HepG2 (cell line): ENCODE measurements at regions not wholly inside any gene's neighbourhood (a gene's known extent, or its start where the extent isn't known, plus 50 kb on each side); places are given as distances from the start of the nearest gene placed in this dataset.

Experiments
- ATAC-seq: fragments of 200-7000 bp; cut with Tn5 transposase; 3 replicates; pipeline ENCODE4 v1.9.1; 2020; ENCODE audit warnings: mild to moderate bottlenecking, moderate library complexity
- BruUV-seq: library from RNA; stranded (reverse); fragments of 400-500 nt; replicated peaks from 2 replicates; lab custom pipeline; 2021; lab: Mats Ljungman, UMichigan
- CTCF ChIA-PET: fragments of 300-600 bp; formaldehyde crosslinking; extraction: SDS; loops from one replicate; lab custom pipeline; 2021; ENCODE audit warnings: low total read pairs, inconsistent platforms, low intra/inter-chr PET ratio; lab: Yijun Ruan, JAX
- POLR2A ChIA-PET: fragments of 350-600 bp; sonication (Branson Sonifier 250); formaldehyde crosslinking; loops from one replicate; lab custom pipeline; 2020; ENCODE audit warnings: antibody characterized with exemption, inconsistent platforms; lab: Yijun Ruan, JAX
- DNase-seq: peaks from one replicate; pipeline ENCODE4 v3.0.0-alpha.2; 2015; ENCODE audit warnings: low spot score
- FAIRE-seq: peaks from 3 replicates; lab custom pipeline; 2011; peaks lifted over from hg19 to GRCh38; lab: Jason Lieb, UNC
- H2AFZ ChIP-seq: one replicate; pipeline ENCODE4 v1.6.1; 2011; ENCODE audit warnings: low read length, inconsistent platforms
- H3K27ac ChIP-seq: fragments of 300-600 bp; 3 replicates; pipeline ENCODE4 v1.8.0; 2011; ENCODE audit warnings: mixed run types, mild to moderate bottlenecking, mixed read lengths, low read length, inconsistent platforms; ENCODE audit not compliant: insufficient read depth; ENCODE audit errors: extremely low read length
- H3K27me3 ChIP-seq, 2 experiments: fragments of 200-600 bp in 1 of 2; 2 replicates in 1 of 2; 3 replicates in 1 of 2; pipeline versions ENCODE4 v1.6.0 to v1.8.0; 2011; ENCODE audit warnings: low read length in 2 of 2, mild to moderate bottlenecking in 2 of 2, moderate library complexity in 2 of 2, inconsistent platforms in 1 of 2; ENCODE audit not compliant: insufficient read depth in 2 of 2, control insufficient read depth in 1 of 2
- H3K36me3 ChIP-seq, 2 experiments: fragments of 200-600 bp in 1 of 2; replicated peaks in 1 of 2; 2 replicates in 1 of 2; 3 replicates in 1 of 2; pipeline versions ENCODE4 v1.5.1 to v1.8.0; 2011; ENCODE audit warnings: low read length in 2 of 2, inconsistent platforms in 1 of 2; ENCODE audit not compliant: insufficient read depth in 2 of 2, control insufficient read depth in 1 of 2
- H3K4me1 ChIP-seq: 2 replicates; pipeline ENCODE4 v1.5.1; 2012; ENCODE audit warnings: low read length, inconsistent platforms; ENCODE audit not compliant: insufficient read depth
- H3K4me2 ChIP-seq: 2 replicates; pipeline ENCODE4 v1.6.0; 2011; ENCODE audit warnings: low read depth, low read length, inconsistent platforms
- H3K4me3 ChIP-seq, 3 experiments: fragments of 200-600 bp in 1 of 3; sonication (generic), shearing (Covaris generic) in 1 of 3; replicated peaks in 1 of 3; 2 replicates each; pipeline ENCODE4 v1.5.1; 2011 to 2016; ENCODE audit warnings: low read length in 3 of 3, inconsistent platforms in 2 of 3, low read depth in 2 of 3, mild to moderate bottlenecking in 2 of 3, control low read depth in 1 of 3, mixed read lengths in 1 of 3; ENCODE audit not compliant: insufficient read depth in 1 of 3
- H3K79me2 ChIP-seq: one replicate; pipeline ENCODE4 v1.6.1; 2011; ENCODE audit warnings: low read length, inconsistent platforms; ENCODE audit not compliant: insufficient read depth
- H3K9ac ChIP-seq: 2 replicates; pipeline ENCODE4 v1.6.0; 2011; ENCODE audit warnings: mild to moderate bottlenecking, low read depth, low read length, inconsistent platforms; ENCODE audit not compliant: insufficient read depth
- H3K9me3 ChIP-seq: 2 replicates; pipeline ENCODE4 v1.5.1; 2012; ENCODE audit warnings: mild to moderate bottlenecking, low read length
- H4K20me1 ChIP-seq: 2 replicates; pipeline ENCODE4 v1.6.0; 2011; ENCODE audit warnings: inconsistent platforms, mild to moderate bottlenecking, low read length, moderate library complexity; ENCODE audit not compliant: insufficient read depth
- ARNT2 ChIP-seq: sonication (generic); formaldehyde crosslinking; IDR thresholded peaks from 2 replicates; pipeline ENCODE4 v1.8.0; 2022; ENCODE audit warnings: mild to moderate bottlenecking, low read depth, missing genetic modification reagents, moderate library complexity
- BCLAF1 ChIP-seq: fragments of 450-650 bp; IDR thresholded peaks from 2 replicates; pipeline ENCODE4 v1.6.1; 2017; ENCODE audit warnings: mild to moderate bottlenecking
- MEIS2 ChIP-seq: sonication (generic); formaldehyde crosslinking; IDR thresholded peaks from 2 replicates; pipeline ENCODE4 v1.9.0; 2021; ENCODE audit warnings: mild to moderate bottlenecking, missing genetic modification reagents
- MTF1 ChIP-seq: sonication (generic); formaldehyde crosslinking; IDR thresholded peaks from 2 replicates; pipeline ENCODE4 v1.5.0; 2020; ENCODE audit warnings: missing genetic modification reagents
- ZNF205 ChIP-seq: IDR thresholded peaks from 2 replicates; pipeline ENCODE4 v1.6.1; 2018; ENCODE audit warnings: missing biosample characterization, missing genetic modification reagents
- ZNF331 ChIP-seq: sonication (generic); formaldehyde crosslinking; IDR thresholded peaks from 2 replicates; pipeline ENCODE4 v1.4.0; 2020; ENCODE audit warnings: missing genetic modification reagents
- ZNF335 ChIP-seq: sonication (generic); formaldehyde crosslinking; IDR thresholded peaks from 2 replicates; pipeline ENCODE4 v1.4.0; 2020; ENCODE audit warnings: missing genetic modification reagents
- ZNF713 ChIP-seq: sonication (generic); formaldehyde crosslinking; IDR thresholded peaks from 2 replicates; pipeline ENCODE4 v1.4.0; 2020; ENCODE audit warnings: mild to moderate bottlenecking, missing genetic modification reagents
- ZUFSP ChIP-seq: sonication (generic); formaldehyde crosslinking; IDR thresholded peaks from 2 replicates; pipeline ENCODE4 v1.9.0; 2021; ENCODE audit warnings: missing genetic modification reagents, mild to moderate bottlenecking, borderline replicate concordance
- WGBS: methylation state at CpG from one replicate; pipeline ENCODE4 v1.1.6; 2017; ENCODE audit warnings: low lambda C conversion rate; 5-methylcytosine and 5-hydroxymethylcytosine counted together
- in situ Hi-C: cut with HindIII; loops from 2 replicates; pipeline ENCODE4 v1.10.0; 2017; ENCODE audit warnings: low pct_unique_long_range_greater_than_20kb; ENCODE audit not compliant: extremely low pct_ligation_motif_present
- intact Hi-C: fragments of 100-400 bp; cut with micrococcal nuclease; formaldehyde crosslinking; loops from one replicate; pipeline ENCODE4 v1.10.0; 2022; ENCODE audit not compliant: unreplicated experiment

- Histone ChIP-seq H3K9me3 (no peaks in the 10 kb centered on the region), H3K27ac (no peak overlapping the region), H3K79me2 (no peaks in the 10 kb centered on the region), H3K4me2 (no peak overlapping the region), H3K4me1 (no peaks in the 10 kb centered on the region; the same call in 1 of the 2 replicates), H3K27me3 (peaks cover 0 to 4% of the 10 kb centered on the region in 2 experiments; a peak in 2 of 5 replicates)
- intact Hi-C loops = no loop called here
- POLR2A ChIA-PET = no interaction called here
- CTCF ChIA-PET = no interaction called here
- TF ChIP-seq ZUFSP (CRISPR knock-in tag) (no peak), ARNT2 (CRISPR knock-in tag) (no peak), ZNF331 (no peak), MTF1 (CRISPR knock-in tag) (no peak), MEIS2 (CRISPR knock-in tag) (no peak), ZNF335 (CRISPR knock-in tag) (no peak), ZNF713 (CRISPR knock-in tag) (no peak), ZNF205 (CRISPR knock-in tag) (no peak), BCLAF1 (no peak)
- TF ChIP-seq, all 625 proteins: peak for 0
- FAIRE-seq = no peak
- no peak for DNase-seq
- H4K20me1 ChIP-seq = no peaks in the 10 kb centered on the region
- H3K4me3 ChIP-seq = no peak overlapping the region
- no peak for ATAC-seq
- H3K36me3 ChIP-seq = no peaks in the 10 kb centered on the region
- no peak overlapping the region for H3K9ac ChIP-seq
- in situ Hi-C loops = no loop called here
- WGBS = 69% methylated on average over 16 of the region's 16 CpGs
- BruUV-seq = no TSS peak
- H2AFZ ChIP-seq = no peak overlapping the region
Observed at GRCh38 chr16:86117756-86118155, 218.8 kb downstream of the IRF8 start.
